ENCODE measurements at regions not wholly inside any gene's neighbourhood (a gene's known extent, or its start where the extent isn't known, plus 50 kb on each side); places are given as distances from the start of the nearest gene placed in this dataset.

DNA sequence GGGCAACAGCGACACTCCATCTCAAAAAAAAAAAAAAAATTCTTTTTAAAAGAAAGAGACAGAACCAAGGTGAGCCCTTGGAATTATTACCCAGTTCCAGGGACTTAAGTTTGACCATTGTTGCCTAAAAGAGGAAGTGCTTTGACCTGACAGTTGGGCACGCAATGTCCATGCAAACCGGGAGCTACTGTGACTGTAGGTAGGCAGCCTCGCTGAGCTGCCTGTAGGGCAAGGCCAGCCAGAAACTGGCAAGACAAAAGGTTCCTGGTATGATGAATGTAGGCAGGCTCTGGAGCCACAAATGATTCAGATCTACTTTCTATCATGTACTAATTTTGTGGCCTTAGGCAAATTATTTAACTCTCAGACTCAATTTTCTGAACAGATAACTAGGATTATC lies 334.8 kb upstream of the ZNF462 start:
- no peak for TF ChIP-seq EZH2 (IDR thresholded peaks at IDR 0.05; ENCODE audit: low read length)
- TF ChIP-seq, protein P1, sequence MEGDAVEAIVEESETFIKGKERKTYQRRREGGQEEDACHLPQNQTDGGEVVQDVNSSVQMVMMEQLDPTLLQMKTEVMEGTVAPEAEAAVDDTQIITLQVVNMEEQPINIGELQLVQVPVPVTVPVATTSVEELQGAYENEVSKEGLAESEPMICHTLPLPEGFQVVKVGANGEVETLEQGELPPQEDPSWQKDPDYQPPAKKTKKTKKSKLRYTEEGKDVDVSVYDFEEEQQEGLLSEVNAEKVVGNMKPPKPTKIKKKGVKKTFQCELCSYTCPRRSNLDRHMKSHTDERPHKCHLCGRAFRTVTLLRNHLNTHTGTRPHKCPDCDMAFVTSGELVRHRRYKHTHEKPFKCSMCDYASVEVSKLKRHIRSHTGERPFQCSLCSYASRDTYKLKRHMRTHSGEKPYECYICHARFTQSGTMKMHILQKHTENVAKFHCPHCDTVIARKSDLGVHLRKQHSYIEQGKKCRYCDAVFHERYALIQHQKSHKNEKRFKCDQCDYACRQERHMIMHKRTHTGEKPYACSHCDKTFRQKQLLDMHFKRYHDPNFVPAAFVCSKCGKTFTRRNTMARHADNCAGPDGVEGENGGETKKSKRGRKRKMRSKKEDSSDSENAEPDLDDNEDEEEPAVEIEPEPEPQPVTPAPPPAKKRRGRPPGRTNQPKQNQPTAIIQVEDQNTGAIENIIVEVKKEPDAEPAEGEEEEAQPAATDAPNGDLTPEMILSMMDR (optimal IDR thresholded peaks at IDR 0.05 in 1 of 3, IDR thresholded peaks at IDR 0.05 in 1 of 3, conservative IDR thresholded peaks at IDR 0.05 in 1 of 3; ENCODE audit: extremely low read depth in 1 of 3, insufficient read depth in 2 of 3, low read length in 3 of 3) = no peak
